Mesenchymal stem cell (in vitro differentiated cells and primary cell): ENCODE measurements at regions not wholly inside any gene's neighbourhood (a gene's known extent, or its start where the extent isn't known, plus 50 kb on each side); places are given as distances from the start of the nearest gene placed in this dataset.
A peak's percentile ranks its signal among the peaks of the same experiment; 100 is the strongest.

Experiments
- DNase-seq: peaks from one replicate; pipeline ENCODE4 v3.0.0-alpha.2; 2013
- H2AFZ ChIP-seq: one replicate; pipeline ENCODE4 v1.6.1; 2013; ENCODE audit warnings: low read depth, mild to moderate bottlenecking, control low read depth, inconsistent platforms, low read length, moderate library complexity
- H2AK5ac ChIP-seq: 2 replicates; pipeline ENCODE4 v1.6.1; 2013; ENCODE audit warnings: low read length, moderate library complexity, mild to moderate bottlenecking, inconsistent platforms; ENCODE audit not compliant: severe bottlenecking
- H2BK120ac ChIP-seq: one replicate; pipeline ENCODE4 v1.6.1; 2013; ENCODE audit warnings: low read depth, mild to moderate bottlenecking, inconsistent platforms, low read length, moderate library complexity
- H2BK12ac ChIP-seq, 2 experiments: one replicate each; pipeline ENCODE4 v1.6.1; 2013; ENCODE audit warnings: inconsistent platforms in 2 of 2, low read length in 2 of 2, mild to moderate bottlenecking in 2 of 2, moderate library complexity in 2 of 2, control low read depth in 1 of 2
- H2BK15ac ChIP-seq: one replicate; pipeline ENCODE4 v1.6.1; 2013; ENCODE audit warnings: mild to moderate bottlenecking, low read depth, inconsistent platforms; ENCODE audit not compliant: poor library complexity, severe bottlenecking
- H2BK5ac ChIP-seq: 2 replicates; pipeline ENCODE4 v1.6.1; 2013; ENCODE audit warnings: low read depth, mild to moderate bottlenecking, low read length, control low read depth, inconsistent platforms; ENCODE audit not compliant: poor library complexity, severe bottlenecking
- H3K14ac ChIP-seq, 2 experiments: one replicate each; pipeline ENCODE4 v1.6.1; 2013; ENCODE audit warnings: inconsistent platforms in 2 of 2, low read length in 2 of 2, control low read depth in 1 of 2, mild to moderate bottlenecking in 1 of 2, moderate library complexity in 1 of 2
- H3K18ac ChIP-seq, 2 experiments: one replicate each; pipeline ENCODE4 v1.6.1; 2013; ENCODE audit warnings: inconsistent platforms in 2 of 2, low read length in 2 of 2, control low read depth in 1 of 2, low read depth in 1 of 2, mild to moderate bottlenecking in 1 of 2
- H3K23ac ChIP-seq, 2 experiments: one replicate each; pipeline ENCODE4 v1.6.1; 2013; ENCODE audit warnings: inconsistent platforms in 2 of 2, low read length in 2 of 2, mild to moderate bottlenecking in 2 of 2, moderate library complexity in 2 of 2, control low read depth in 1 of 2
- H3K27ac ChIP-seq: 2 replicates; pipeline ENCODE4 v1.5.1; 2013; ENCODE audit warnings: mild to moderate bottlenecking, moderate library complexity, low read length, control low read depth, inconsistent platforms; ENCODE audit not compliant: poor library complexity, severe bottlenecking
- H3K27me3 ChIP-seq, 2 experiments: 2 replicates each; pipeline versions ENCODE4 v1.6.1 to v1.7.0; 2013; ENCODE audit warnings: low read length in 2 of 2, mild to moderate bottlenecking in 2 of 2, moderate library complexity in 2 of 2, control low read depth in 1 of 2, inconsistent platforms in 1 of 2; ENCODE audit not compliant: control insufficient read depth in 1 of 2, insufficient read depth in 1 of 2
- H3K36me3 ChIP-seq, 2 experiments: 2 replicates each; pipeline versions ENCODE4 v1.6.1 to v1.7.0; 2013; ENCODE audit warnings: low read length in 2 of 2, control low read depth in 1 of 2, inconsistent platforms in 1 of 2, low read depth in 1 of 2, mild to moderate bottlenecking in 1 of 2; ENCODE audit not compliant: insufficient read depth in 2 of 2, control insufficient read depth in 1 of 2
- H3K4ac ChIP-seq, 2 experiments: one replicate each; pipeline ENCODE4 v1.6.1; 2013; ENCODE audit warnings: inconsistent platforms in 2 of 2, low read length in 2 of 2, mild to moderate bottlenecking in 2 of 2, moderate library complexity in 2 of 2, control low read depth in 1 of 2, low read depth in 1 of 2
- H3K4me1 ChIP-seq: 2 replicates; pipeline ENCODE4 v1.6.1; 2013; ENCODE audit warnings: low read depth, low read length, control low read depth; ENCODE audit not compliant: control insufficient read depth, insufficient read depth
- H3K4me2 ChIP-seq: 2 replicates; pipeline ENCODE4 v1.6.1; 2013; ENCODE audit warnings: low read length, mild to moderate bottlenecking, inconsistent platforms; ENCODE audit not compliant: poor library complexity, severe bottlenecking
- H3K4me3 ChIP-seq, 2 experiments: 2 replicates each; pipeline versions ENCODE4 v1.5.1 to v1.7.0; 2013; ENCODE audit warnings: low read length in 2 of 2, mild to moderate bottlenecking in 2 of 2, control low read depth in 1 of 2, low read depth in 1 of 2; ENCODE audit not compliant: insufficient read depth in 1 of 2
- H3K79me1 ChIP-seq: replicated peaks from 2 replicates; pipeline ENCODE4 v1.6.1; 2013; ENCODE audit warnings: mild to moderate bottlenecking, control low read depth, low read length, inconsistent platforms; ENCODE audit not compliant: poor library complexity, severe bottlenecking
- H3K9ac ChIP-seq: 2 replicates; pipeline ENCODE4 v1.7.0; 2013; ENCODE audit warnings: mild to moderate bottlenecking, low read length, moderate library complexity
- H3K9me3 ChIP-seq: 2 replicates; pipeline ENCODE4 v1.7.0; 2013; ENCODE audit warnings: mild to moderate bottlenecking, low read length; ENCODE audit not compliant: control insufficient read depth
- H4K8ac ChIP-seq: one replicate; pipeline ENCODE4 v1.6.1; 2013; ENCODE audit warnings: inconsistent platforms, mild to moderate bottlenecking, low read length, moderate library complexity
- H4K91ac ChIP-seq: one replicate; pipeline ENCODE4 v1.6.1; 2013; ENCODE audit warnings: mild to moderate bottlenecking, low read length, inconsistent platforms
- WGBS: methylation state at CpG from one replicate; pipeline ENCODE4 v1.1.7; 2013; ENCODE audit warnings: mixed read lengths; 5-methylcytosine and 5-hydroxymethylcytosine counted together

- Histone ChIP-seq H2AK5ac (no peak overlapping the region), H3K14ac (no peak overlapping the region), H3K4me3 (no peak overlapping the region), H2BK5ac (no peak overlapping the region), H3K79me1 (no peaks in the 10 kb centered on the region), H4K8ac (no peak overlapping the region), H3K9ac (no peak overlapping the region), H3K27ac (no peak overlapping the region), H2BK15ac (no peak overlapping the region), H3K4ac (no peak overlapping the region), H2BK120ac (no peak overlapping the region), H2BK12ac (no peak overlapping the region), H3K18ac (no peak overlapping the region), H2AFZ (no peak overlapping the region), H3K9me3 (no peaks in the 10 kb centered on the region), H3K4me2 (no peak overlapping the region), H4K91ac (no peak overlapping the region), H3K27me3 (no peaks in the 10 kb centered on the region), H3K36me3 (no peaks in the 10 kb centered on the region), H3K4me1 (no peaks in the 10 kb centered on the region), H3K23ac (no peak overlapping the region)
- no peak for DNase-seq
- 47% methylated on average over 4 of the region's 4 CpGs for WGBS
Observed at GRCh38 chr1:70866542-70867264, 180.9 kb downstream of the PTGER3 start.

GRCh38 chr1:70871790-70872189 lies 175.8 kb downstream of the PTGER3 start:
- Histone ChIP-seq H3K79me1 (no peaks in the 10 kb centered on the region), H2BK120ac (no peak overlapping the region), H3K23ac (no peak overlapping the region), H4K8ac (no peak overlapping the region), H2AK5ac (no peak overlapping the region), H3K4me2 (no peak overlapping the region), H3K27ac (no peak overlapping the region), H3K4ac (no peak overlapping the region), H2BK12ac (no peak overlapping the region), H4K91ac (no peak overlapping the region), H3K9me3 (no peaks in the 10 kb centered on the region), H2AFZ (no peak overlapping the region), H3K27me3 (no peaks in the 10 kb centered on the region), H2BK15ac (no peak overlapping the region), H3K36me3 (no peaks in the 10 kb centered on the region), H3K4me1 (no peaks in the 10 kb centered on the region), H3K18ac (no peak overlapping the region), H3K9ac (no peak overlapping the region), H3K14ac (no peak overlapping the region), H2BK5ac (no peak overlapping the region), H3K4me3 (no peak overlapping the region)
- no peak for DNase-seq
- 58% methylated on average over 2 of the region's 3 CpGs for WGBS

- no peaks in the 10 kb centered on the region for H3K36me3 ChIP-seq
- H2BK15ac ChIP-seq = no peak overlapping the region
- no peaks in the 10 kb centered on the region for H3K4me1 ChIP-seq
- H3K27me3 ChIP-seq = no peaks in the 10 kb centered on the region
- H3K79me1 ChIP-seq = no peaks in the 10 kb centered on the region
- H3K4ac ChIP-seq = no peak overlapping the region
- no peak overlapping the region for H2BK120ac ChIP-seq
- no peaks in the 10 kb centered on the region for H3K9me3 ChIP-seq
- H3K27ac ChIP-seq = no peak overlapping the region
- no peak overlapping the region for H2BK5ac ChIP-seq
- H3K14ac ChIP-seq = no peak overlapping the region
- DNase-seq = no peak
- H3K23ac ChIP-seq = no peak overlapping the region
- no peak overlapping the region for H3K9ac ChIP-seq
- H2AFZ ChIP-seq = no peak overlapping the region
- H4K91ac ChIP-seq = no peak overlapping the region
- no peak overlapping the region for H2AK5ac ChIP-seq
- H2BK12ac ChIP-seq = no peak overlapping the region
- H3K4me3 ChIP-seq = no peak overlapping the region
- no peak overlapping the region for H4K8ac ChIP-seq
- no peak overlapping the region for H3K4me2 ChIP-seq
- H3K18ac ChIP-seq = no peak overlapping the region
- WGBS = no CpG with 5 or more reads among the region's 2 CpGs
Observed at GRCh38 chr1:70874063-70874462, 173.6 kb downstream of the PTGER3 start.

- H3K79me1 ChIP-seq = no peaks in the 10 kb centered on the region
- DNase-seq = no peak
- H3K14ac ChIP-seq = no peak overlapping the region
- H2AFZ ChIP-seq = no peak overlapping the region
- no peaks in the 10 kb centered on the region for H3K27me3 ChIP-seq
- no peak overlapping the region for H4K91ac ChIP-seq
- H4K8ac ChIP-seq = no peak overlapping the region
- no peak overlapping the region for H3K4me2 ChIP-seq
- H3K36me3 ChIP-seq = no peaks in the 10 kb centered on the region
- no peak overlapping the region for H2BK120ac ChIP-seq
- no peak overlapping the region for H3K18ac ChIP-seq
- no peak overlapping the region for H2BK5ac ChIP-seq
- H3K4me1 ChIP-seq = no peaks in the 10 kb centered on the region
- H2AK5ac ChIP-seq = no peak overlapping the region
- H2BK15ac ChIP-seq = no peak overlapping the region
- 70% methylated on average over 1 of the region's 1 CpG for WGBS
- H3K4ac ChIP-seq = no peak overlapping the region
- no peaks in the 10 kb centered on the region for H3K9me3 ChIP-seq
- H3K9ac ChIP-seq = peak overlapping the region; percentile 18
- no peak overlapping the region for H2BK12ac ChIP-seq
- no peak overlapping the region for H3K23ac ChIP-seq
- no peak overlapping the region for H3K4me3 ChIP-seq
- no peak overlapping the region for H3K27ac ChIP-seq
Observed at GRCh38 chr1:70874818-70875217, 172.8 kb downstream of the PTGER3 start.
